Ascending aorta (tissue), 2 donors: ENCODE measurements at regions not wholly inside any gene's neighbourhood (a gene's known extent, or its start where the extent isn't known, plus 50 kb on each side); places are given as distances from the start of the nearest gene placed in this dataset.

Experiments used
- DNase-seq, 2 donors: peaks; one replicate each; pipeline ENCODE4 v3.0.0-alpha.2; 2019; ENCODE audit warnings: low spot score in 2 of 2
- H3K27ac ChIP-seq, 2 donors: fragments of 200-600 bp; sonication (generic); one replicate each; pipeline ENCODE4 v1.5.1; 2016 to 2017; ENCODE audit warnings: mild to moderate bottlenecking in 1 of 2
- H3K27me3 ChIP-seq: fragments of 200-600 bp; sonication (generic); one replicate; pipeline ENCODE4 v1.5.1; 2017
- H3K36me3 ChIP-seq, 2 donors: fragments of 200-600 bp; sonication (generic); one replicate each; pipeline ENCODE4 v1.5.1; 2016
- H3K4me1 ChIP-seq, 2 donors: fragments of 200-600 bp; sonication (generic); one replicate each; pipeline ENCODE4 v1.5.1; 2016 to 2017; ENCODE audit warnings: mild to moderate bottlenecking in 1 of 2
- H3K4me3 ChIP-seq, 2 donors: fragments of 200-600 bp; sonication (generic); one replicate each; pipeline ENCODE4 v1.5.1; 2016 to 2017; ENCODE audit warnings: mild to moderate bottlenecking in 1 of 2
- H3K9me3 ChIP-seq, 2 donors: fragments of 200-600 bp; sonication (generic); one replicate each; pipeline ENCODE4 v1.5.1; 2016
- CTCF ChIP-seq, 3 experiments: fragments of 200-600 bp in 2 of 3; fragments of 450-650 bp in 1 of 3; sonication (generic) in 2 of 3; IDR thresholded peaks; one replicate each; pipeline ENCODE4 v1.5.1; 2016 to 2019; ENCODE audit warnings: antibody characterized with exemption in 3 of 3, mild to moderate bottlenecking in 1 of 3, moderate library complexity in 1 of 3
- intact Hi-C: fragments of 100-400 bp; cut with DNase I; formaldehyde crosslinking; loops from one replicate; pipeline ENCODE4 v1.15.1; 2023

DNA sequence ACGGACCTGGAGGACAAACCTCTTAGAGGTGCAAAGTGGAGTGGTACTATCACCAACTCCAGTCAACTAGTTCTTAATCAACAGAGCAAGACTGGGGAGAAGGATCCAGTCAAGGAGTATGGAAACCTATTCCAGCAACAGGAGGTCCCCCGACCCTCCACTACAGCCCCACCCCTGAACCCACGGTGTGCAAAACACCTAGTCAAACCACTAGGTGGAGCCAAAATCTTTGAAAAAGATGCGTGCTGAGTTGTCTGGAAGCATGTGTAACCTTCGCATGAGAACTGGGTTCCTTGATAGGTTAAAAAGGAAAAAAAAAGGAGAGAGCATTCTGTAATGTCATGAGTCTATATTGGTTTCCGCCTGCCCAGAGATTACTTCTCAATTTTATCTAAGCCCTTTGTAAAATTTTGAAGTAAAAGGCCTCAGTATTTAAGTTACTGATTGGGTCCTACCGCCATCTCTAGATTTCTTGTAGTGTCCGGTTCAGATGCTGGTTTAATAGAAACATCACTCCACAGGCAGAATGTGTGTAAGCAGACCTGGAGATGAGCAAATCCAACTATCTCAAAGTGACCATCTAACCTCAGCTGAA, 81.9 kb upstream of the HAO2 start:
- no peaks in the 10 kb centered on the region for H3K27me3 ChIP-seq
- no peak overlapping the region for H3K27ac ChIP-seq
- TF ChIP-seq CTCF (IDR thresholded peaks at IDR 0.05), result peak in 1 of 3 experiments; percentile 7
- no peak for DNase-seq
- no peaks in the 10 kb centered on the region for H3K36me3 ChIP-seq
- no peaks in the 10 kb centered on the region for H3K9me3 ChIP-seq
- no peak overlapping the region for H3K4me3 ChIP-seq
- intact Hi-C loops, result no loop called here
- no peaks in the 10 kb centered on the region for H3K4me1 ChIP-seq

DNA sequence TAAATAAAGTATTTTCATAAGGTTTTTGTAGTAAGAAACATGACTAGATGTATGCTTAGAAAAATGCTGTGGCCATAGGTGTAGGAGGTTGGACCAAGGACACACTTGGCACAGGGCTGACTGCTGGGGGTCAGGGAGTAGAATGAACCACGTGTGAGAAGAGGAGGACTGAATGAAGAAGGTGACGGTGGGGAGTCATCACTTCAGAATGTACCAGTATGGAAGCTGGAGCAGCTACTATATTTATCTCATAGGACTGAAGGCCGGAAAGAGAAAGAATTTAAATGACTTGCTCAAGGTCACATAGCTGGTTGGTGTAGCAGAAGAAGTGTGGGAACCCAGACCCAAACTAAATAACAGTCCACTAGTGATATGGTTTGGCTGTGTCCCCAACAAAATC, 79.8 kb upstream of the HAO2 start:
- no peak for DNase-seq
- no peaks in the 10 kb centered on the region for H3K36me3 ChIP-seq
- no peaks in the 10 kb centered on the region for H3K4me1 ChIP-seq
- H3K27ac ChIP-seq, result no peak overlapping the region
- no peaks in the 10 kb centered on the region for H3K27me3 ChIP-seq
- H3K9me3 ChIP-seq, result no peaks in the 10 kb centered on the region
- intact Hi-C loops, result no loop called here
- TF ChIP-seq CTCF (IDR thresholded peaks at IDR 0.05), result no peak
- no peak overlapping the region for H3K4me3 ChIP-seq

DNA sequence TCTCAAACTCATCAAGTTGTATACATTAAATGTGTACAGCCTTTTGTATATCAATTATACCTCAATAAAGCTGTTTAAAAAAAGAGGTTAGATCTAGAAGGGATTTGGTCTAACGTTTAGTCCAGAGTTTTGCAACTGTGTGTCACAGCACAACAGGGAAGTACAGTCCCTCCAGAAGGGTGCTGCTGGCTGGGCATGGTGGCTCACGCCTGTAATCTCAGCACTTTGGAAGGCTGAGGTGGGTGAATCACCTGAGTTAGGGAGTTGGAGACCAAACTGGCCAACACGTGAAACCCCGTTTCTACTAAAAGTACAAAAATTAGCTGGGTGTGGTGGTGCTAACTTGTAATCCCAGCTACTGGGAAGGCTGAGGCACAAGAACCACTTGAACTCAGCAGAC, 78.3 kb upstream of the HAO2 start:
- no peaks in the 10 kb centered on the region for H3K4me1 ChIP-seq
- TF ChIP-seq CTCF (IDR thresholded peaks at IDR 0.05), result no peak
- H3K9me3 ChIP-seq, result no peaks in the 10 kb centered on the region
- intact Hi-C loops, result no loop called here
- H3K27me3 ChIP-seq, result no peaks in the 10 kb centered on the region
- no peak for DNase-seq
- H3K36me3 ChIP-seq, result no peaks in the 10 kb centered on the region
- no peak overlapping the region for H3K4me3 ChIP-seq
- no peak overlapping the region for H3K27ac ChIP-seq

DNA sequence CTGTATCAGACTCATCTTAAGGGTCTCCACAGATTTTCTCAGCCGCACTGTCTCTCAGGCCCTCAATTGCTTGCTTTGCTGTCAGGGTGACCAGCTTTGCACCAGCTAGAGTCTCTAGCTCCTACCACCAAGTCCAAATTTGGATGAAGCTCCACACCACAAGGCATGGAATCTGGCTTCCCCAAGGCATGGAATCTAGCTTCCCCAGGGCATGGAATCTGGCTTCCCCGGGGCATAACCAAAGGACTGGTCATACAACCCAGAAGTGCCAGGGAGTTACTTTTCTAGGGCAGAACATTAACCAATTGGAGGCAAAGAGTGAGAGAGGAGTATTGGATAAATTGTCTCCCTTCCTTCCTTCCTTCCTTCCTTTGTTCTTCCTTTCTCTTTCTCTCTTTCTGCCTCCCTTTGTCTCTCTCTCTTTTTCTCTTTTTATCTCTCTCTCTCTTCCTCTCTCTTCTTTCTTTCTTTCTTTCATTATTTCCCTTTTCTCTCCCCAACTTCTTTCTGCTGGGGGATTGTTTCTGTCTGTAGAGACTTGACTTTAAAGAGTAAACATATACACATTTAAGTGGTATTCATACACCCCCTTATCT, 76.9 kb upstream of the HAO2 start:
- Histone ChIP-seq H3K27me3 (no peaks in the 10 kb centered on the region), H3K27ac (no peak overlapping the region), H3K36me3 (no peaks in the 10 kb centered on the region), H3K9me3 (no peaks in the 10 kb centered on the region), H3K4me3 (no peak overlapping the region), H3K4me1 (no peaks in the 10 kb centered on the region)
- no peak for DNase-seq
- intact Hi-C loops, result no loop called here
- TF ChIP-seq CTCF (IDR thresholded peaks at IDR 0.05), result no peak

DNA sequence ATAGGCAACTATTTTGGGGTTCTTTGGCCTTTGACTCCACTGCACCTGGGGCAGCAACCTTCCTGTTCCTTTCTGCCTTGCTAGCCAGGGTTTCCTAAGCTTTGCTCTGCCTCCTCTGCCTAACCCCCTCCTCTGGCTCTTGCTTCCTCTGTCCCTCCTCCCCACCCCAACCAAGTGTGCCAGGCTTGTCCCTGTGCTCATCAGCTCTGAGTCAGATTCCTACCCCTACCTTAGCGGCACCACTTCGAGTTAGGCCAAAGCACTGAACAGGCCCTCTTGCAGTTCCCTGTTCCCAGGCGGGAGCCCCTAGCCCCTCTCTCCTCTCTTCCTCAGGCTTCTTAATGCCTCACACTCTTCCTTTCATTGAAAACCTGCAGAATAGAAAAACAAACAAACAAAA, 74.8 kb upstream of the HAO2 start:
- H3K27ac ChIP-seq, result no peak overlapping the region
- TF ChIP-seq CTCF (IDR thresholded peaks at IDR 0.05), result no peak
- no peaks in the 10 kb centered on the region for H3K27me3 ChIP-seq
- DNase-seq, result no peak
- H3K4me3 ChIP-seq, result no peak overlapping the region
- no peaks in the 10 kb centered on the region for H3K9me3 ChIP-seq
- intact Hi-C loops, result no loop called here
- H3K36me3 ChIP-seq, result no peaks in the 10 kb centered on the region
- no peaks in the 10 kb centered on the region for H3K4me1 ChIP-seq

- Histone ChIP-seq H3K36me3 (no peaks in the 10 kb centered on the region), H3K9me3 (no peaks in the 10 kb centered on the region), H3K27me3 (no peaks in the 10 kb centered on the region), H3K27ac (no peak overlapping the region), H3K4me3 (no peak overlapping the region), H3K4me1 (no peaks in the 10 kb centered on the region)
- no peak for DNase-seq
- no peak for TF ChIP-seq CTCF (IDR thresholded peaks at IDR 0.05)
- intact Hi-C loops, result no loop called here
These were observed 74.4 kb upstream of the HAO2 start for GRCh38 chr1:119294199-119294598.
